ENCODE measurements at regions not wholly inside any gene's neighbourhood (a gene's known extent, or its start where the extent isn't known, plus 50 kb on each side); places are given as distances from the start of the nearest gene placed in this dataset.

DNA sequence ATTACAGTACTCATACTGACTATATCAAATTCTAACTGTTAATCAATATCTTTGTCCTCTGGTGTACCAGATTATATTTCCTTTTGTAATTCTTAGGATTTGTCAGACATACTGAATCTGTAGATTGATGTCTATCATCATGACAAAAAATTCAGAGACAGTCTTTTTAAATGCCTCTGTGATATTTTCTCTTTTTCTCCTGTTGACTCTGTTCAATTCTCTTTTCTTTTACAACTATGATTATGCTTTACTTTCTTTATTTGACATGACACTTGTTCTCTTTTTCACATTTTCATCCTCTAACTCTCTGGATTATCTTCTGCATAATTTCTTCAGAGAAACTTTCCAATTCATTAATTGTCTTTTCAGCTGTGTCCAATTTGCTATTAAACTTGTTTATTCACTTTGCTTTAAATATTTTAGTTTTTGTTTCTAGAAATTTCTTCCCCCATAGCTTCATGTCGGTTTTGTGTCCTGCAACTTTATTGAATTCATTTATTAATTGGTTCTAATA is 153.6 kb downstream of the PFKFB3 start:
- H3K4me2 ChIP-seq (ENCODE audit: insufficient read depth in 1 of 2, low read depth in 2 of 2, low read length in 2 of 2): no peak overlapping the region
- no peak overlapping the region for H2AFZ ChIP-seq (ENCODE audit: low read length)
- 85% methylated on average over 1 of the region's 1 CpG; no CpG with 5 or more reads in 1 of the 2 experiments for WGBS, 2 experiments (ENCODE audit: extremely low coverage in 1 of 2, insufficient coverage in 1 of 2, insufficient read length in 1 of 2, insufficient replicate concordance in 2 of 2, low coverage in 1 of 2, low lambda C conversion rate in 2 of 2, missing lambda C conversion rate in 1 of 2)
- no peaks in the 10 kb centered on the region; a peak in 1 of 8 replicates for H3K36me3 ChIP-seq (ENCODE audit: control insufficient read depth in 2 of 4, insufficient read depth in 4 of 4, low read length in 3 of 4)
- H3K4me3 ChIP-seq (ENCODE audit: extremely low read depth in 1 of 4, insufficient read depth in 2 of 4, low read depth in 3 of 4, low read length in 4 of 4): no peak overlapping the region
- no peak overlapping the region for H2AK5ac ChIP-seq (ENCODE audit: low read depth, low read length)
- peaks cover 0 to 4% of the 10 kb centered on the region in 2 experiments; a peak in 1 of 4 replicates for H3K9me3 ChIP-seq (ENCODE audit: insufficient read depth in 2 of 2, low read depth in 1 of 2, low read length in 1 of 2)
- H2BK120ac ChIP-seq (replicated peaks; ENCODE audit: low read depth, low read length): no peak overlapping the region
- no peak overlapping the region for H2BK12ac ChIP-seq (ENCODE audit: low read depth, low read length)
- CTCF ChIA-PET (ENCODE audit: partially characterized antibody): no interaction called here
- H3K9ac ChIP-seq (replicated peaks in 1 of 4; ENCODE audit: extremely low read depth in 1 of 4, low read depth in 3 of 4, low read length in 3 of 4): no peak overlapping the region
- DNase-seq (ENCODE audit: low read depth in 1 of 2, low spot score in 2 of 2) (no peak), FAIRE-seq (no peak)
- H3K4me1 ChIP-seq (replicated peaks in 1 of 4; ENCODE audit: control insufficient read depth in 3 of 4, insufficient read depth in 4 of 4, low read length in 3 of 4): no peaks in the 10 kb centered on the region
- POLR2A ChIA-PET (ENCODE audit: partially characterized antibody): no interaction called here
- no peak overlapping the region for H3K14ac ChIP-seq (ENCODE audit: insufficient read length)
- H4K20me1 ChIP-seq (replicated peaks in 1 of 2; ENCODE audit: control insufficient read depth in 1 of 2, insufficient read depth in 2 of 2, low read length in 2 of 2): no peaks in the 10 kb centered on the region
- H3K56ac ChIP-seq (replicated peaks; ENCODE audit: insufficient read length, low read depth, low read length): no peak overlapping the region
- H2BK15ac ChIP-seq (ENCODE audit: low read length): no peak overlapping the region
- no peak overlapping the region for H3K4ac ChIP-seq (replicated peaks; ENCODE audit: insufficient read length, low read depth, low read length)
- no peaks in the 10 kb centered on the region for H3K27me3 ChIP-seq (replicated peaks in 1 of 4; ENCODE audit: control insufficient read depth in 3 of 4, extremely low read depth in 1 of 4, insufficient read depth in 3 of 4, low read length in 3 of 4)
- no peak overlapping the region for H4K8ac ChIP-seq (ENCODE audit: extremely low read depth, insufficient read depth, low read length)
- peaks cover 2% of the 10 kb centered on the region; the same call in 1 of the 2 replicates for H3K23me2 ChIP-seq (ENCODE audit: low read depth, low read length)
- no peak overlapping the region for H3K27ac ChIP-seq (ENCODE audit: low read depth, low read length)
- H2BK20ac ChIP-seq (ENCODE audit: low read length): no peak overlapping the region
- no peak overlapping the region for H2BK5ac ChIP-seq (ENCODE audit: low read depth, low read length)
- TF ChIP-seq RXRA (IDR thresholded peaks at IDR 0.05; ENCODE audit: insufficient read depth, low read depth, low read length) (no peak), KDM1A (IDR thresholded peaks at IDR 0.05; ENCODE audit: borderline replicate concordance, low read length) (peak; percentile 83)
- no peak overlapping the region for H4K91ac ChIP-seq (replicated peaks; ENCODE audit: insufficient read length, low read length)
- H3K79me1 ChIP-seq (ENCODE audit: low read depth, low read length): no peaks in the 10 kb centered on the region
- H3K18ac ChIP-seq (ENCODE audit: extremely low read depth, low read length): no peak overlapping the region
- no peak overlapping the region for H4K5ac ChIP-seq (ENCODE audit: insufficient read length, low read depth, low read length)
- no peaks in the 10 kb centered on the region for H3K79me2 ChIP-seq (ENCODE audit: control insufficient read depth in 1 of 2, insufficient read depth in 2 of 2, low read length in 2 of 2)
- H3K23ac ChIP-seq (ENCODE audit: insufficient read length): no peak overlapping the region

All from H1 (cell line).